HUES6 (cell line): ENCODE measurements at regions not wholly inside any gene's neighbourhood (a gene's known extent, or its start where the extent isn't known, plus 50 kb on each side); places are given as distances from the start of the nearest gene placed in this dataset.

Experiments
- H3K27ac ChIP-seq: 2 replicates; pipeline ENCODE4 v1.7.0; 2013; ENCODE audit warnings: low read depth, mild to moderate bottlenecking, low read length, inconsistent platforms
- H3K27me3 ChIP-seq: 2 replicates; pipeline ENCODE4 v1.6.1; 2013; ENCODE audit warnings: low read length; ENCODE audit not compliant: control insufficient read depth, insufficient read depth
- H3K36me3 ChIP-seq: 2 replicates; pipeline ENCODE4 v1.6.1; 2013; ENCODE audit warnings: low read length; ENCODE audit not compliant: control insufficient read depth, insufficient read depth
- H3K4me1 ChIP-seq: 2 replicates; pipeline ENCODE4 v1.6.1; 2013; ENCODE audit warnings: low read length; ENCODE audit not compliant: control insufficient read depth, insufficient read depth
- H3K4me3 ChIP-seq: 2 replicates; pipeline ENCODE4 v1.5.1; 2013; ENCODE audit warnings: low read depth, low read length
- H3K9ac ChIP-seq: one replicate; pipeline ENCODE4 v1.6.1; 2013; ENCODE audit warnings: mild to moderate bottlenecking, low read length
- H3K9me3 ChIP-seq: 2 replicates; pipeline ENCODE4 v1.6.1; 2013; ENCODE audit warnings: low read depth, low read length; ENCODE audit not compliant: control insufficient read depth, insufficient read depth

DNA sequence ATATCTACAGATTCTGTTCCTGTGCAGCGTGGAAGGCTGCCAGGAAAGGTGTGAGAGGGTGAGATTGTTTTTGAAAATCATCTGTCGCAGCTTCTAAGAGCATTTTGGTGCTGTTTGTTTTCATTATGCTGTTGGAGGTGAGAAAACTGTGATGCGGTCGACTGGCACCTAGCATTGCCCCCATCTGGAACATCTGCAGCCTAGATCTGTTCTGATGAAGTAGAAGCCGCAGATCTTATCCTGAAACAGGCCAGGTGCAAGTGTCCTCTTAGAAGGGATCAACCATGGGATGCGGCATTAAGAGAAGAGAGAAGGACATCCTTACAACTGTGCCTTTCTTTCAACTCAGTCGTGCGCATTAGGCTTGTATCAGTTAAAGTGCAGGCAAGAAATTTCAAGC lies 167.3 kb downstream of the CDH26 start:
- Histone ChIP-seq H3K36me3 (no peaks in the 10 kb centered on the region), H3K9ac (no peak overlapping the region), H3K27me3 (peaks cover 10% of the 10 kb centered on the region), H3K27ac (no peak overlapping the region), H3K4me3 (no peak overlapping the region), H3K4me1 (no peaks in the 10 kb centered on the region), H3K9me3 (no peaks in the 10 kb centered on the region)

DNA sequence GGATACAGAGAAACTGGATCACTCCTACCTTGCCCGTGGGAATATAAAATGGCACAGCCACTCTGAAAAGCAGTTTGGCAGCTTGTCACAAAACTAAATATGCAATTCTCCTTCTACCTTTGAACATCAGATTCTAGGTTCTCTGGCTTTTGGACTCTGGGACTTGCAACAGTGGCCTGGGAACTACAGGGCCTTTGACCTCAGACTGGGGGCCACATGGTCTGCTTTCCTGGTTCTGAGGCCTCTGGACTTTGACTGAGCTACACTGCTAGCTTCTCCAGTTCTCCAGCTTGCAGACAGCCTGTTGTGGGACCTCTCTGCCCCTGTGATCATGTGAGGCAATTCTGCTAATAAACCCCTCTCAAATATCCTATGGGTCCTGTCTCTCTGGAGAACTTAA lies 168.8 kb downstream of the CDH26 start:
- Histone ChIP-seq H3K9ac (no peak overlapping the region), H3K27ac (no peak overlapping the region), H3K9me3 (no peaks in the 10 kb centered on the region), H3K27me3 (peaks cover 3% of the 10 kb centered on the region), H3K36me3 (no peaks in the 10 kb centered on the region), H3K4me3 (no peak overlapping the region), H3K4me1 (no peaks in the 10 kb centered on the region)

- no peaks in the 10 kb centered on the region for H3K36me3 ChIP-seq
Observed at GRCh38 chr20:60131375-60131774, 173.2 kb downstream of the CDH26 start.

DNA sequence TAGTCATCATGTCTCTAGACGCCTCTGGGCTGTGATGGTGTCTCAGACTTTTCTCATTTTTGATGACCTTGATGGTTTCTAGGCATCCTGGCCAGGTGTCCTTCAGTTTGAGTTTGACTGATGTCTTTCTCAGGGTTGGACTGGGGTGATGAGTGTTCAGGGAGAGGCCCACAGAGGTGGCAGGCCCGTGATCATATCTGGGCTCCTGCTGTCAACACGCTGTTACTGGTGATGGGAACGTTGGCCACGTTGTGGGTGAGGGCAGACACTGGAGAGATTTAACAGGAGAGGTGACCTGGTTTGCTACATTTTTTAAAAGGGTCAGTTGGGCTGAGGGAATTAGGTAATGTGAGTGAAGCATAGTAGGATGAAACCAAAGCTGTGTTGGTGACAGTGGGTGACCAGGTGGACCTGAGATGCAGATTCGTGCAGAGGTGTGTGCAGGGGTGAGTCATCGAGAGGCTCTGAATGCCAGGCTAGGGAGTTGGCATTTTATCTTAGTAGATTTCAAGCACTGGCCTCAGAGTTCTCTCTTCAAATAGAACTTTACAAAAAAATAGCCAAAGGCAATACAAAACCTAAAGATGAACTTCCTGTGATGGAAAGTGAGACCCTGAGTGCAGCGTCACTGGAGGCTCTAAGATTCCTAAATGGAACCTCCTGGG lies 174.1 kb downstream of the CDH26 start:
- Histone ChIP-seq H3K4me3 (no peak overlapping the region), H3K9me3 (no peaks in the 10 kb centered on the region), H3K27me3 (no peaks in the 10 kb centered on the region), H3K27ac (no peak overlapping the region), H3K4me1 (no peaks in the 10 kb centered on the region), H3K36me3 (no peaks in the 10 kb centered on the region), H3K9ac (no peak overlapping the region)

More at GRCh38 chr20:60131375-60131774, 173.2 kb downstream of the CDH26 start:
- Histone ChIP-seq H3K27ac (no peak overlapping the region), H3K4me3 (no peak overlapping the region), H3K27me3 (no peaks in the 10 kb centered on the region), H3K4me1 (no peaks in the 10 kb centered on the region), H3K9ac (no peak overlapping the region), H3K9me3 (no peaks in the 10 kb centered on the region)

DNA sequence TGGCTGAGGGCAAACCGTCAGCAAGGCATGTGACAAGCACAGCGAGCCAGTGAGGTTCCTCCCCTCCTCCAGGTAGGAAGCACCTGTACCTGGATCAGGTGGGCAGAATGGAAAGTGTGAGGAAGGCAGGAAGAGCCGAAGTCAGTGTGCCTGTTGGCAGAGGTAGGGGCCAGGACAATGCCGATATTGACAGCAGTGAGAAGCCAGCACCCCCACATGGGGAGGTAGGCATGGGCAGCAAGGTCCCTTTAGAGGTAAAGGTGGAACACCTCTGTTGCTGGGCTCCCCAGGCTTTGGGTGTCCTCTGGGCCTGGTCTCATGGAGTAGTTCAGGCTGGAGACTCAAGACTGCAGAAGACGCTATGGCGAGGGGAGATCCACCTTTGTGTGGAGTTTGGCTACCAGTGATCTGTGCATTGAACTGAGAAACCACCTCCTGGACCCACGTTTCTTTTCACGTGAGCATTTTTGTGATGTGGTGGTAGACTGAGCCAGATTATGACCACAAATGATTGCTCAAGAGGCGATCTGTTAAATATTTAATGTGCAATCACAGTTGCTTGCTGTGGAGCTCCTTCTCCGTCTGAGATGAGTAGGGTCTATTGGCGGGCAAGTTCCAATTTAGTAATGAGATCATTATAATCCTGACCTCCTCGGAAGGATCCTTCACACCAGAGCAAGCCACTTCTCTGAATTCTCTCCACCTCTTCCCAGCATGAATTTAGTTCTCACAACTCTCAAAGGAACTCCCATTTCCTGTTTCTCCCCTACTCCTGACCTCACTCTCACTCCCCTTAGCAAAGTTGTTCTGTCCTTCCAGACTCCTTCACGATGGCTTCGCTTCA lies 174.8 kb downstream of the CDH26 start:
- Histone ChIP-seq H3K27me3 (no peaks in the 10 kb centered on the region), H3K9ac (no peak overlapping the region), H3K4me1 (no peaks in the 10 kb centered on the region), H3K9me3 (no peaks in the 10 kb centered on the region), H3K27ac (no peak overlapping the region), H3K36me3 (no peaks in the 10 kb centered on the region), H3K4me3 (no peak overlapping the region)

DNA sequence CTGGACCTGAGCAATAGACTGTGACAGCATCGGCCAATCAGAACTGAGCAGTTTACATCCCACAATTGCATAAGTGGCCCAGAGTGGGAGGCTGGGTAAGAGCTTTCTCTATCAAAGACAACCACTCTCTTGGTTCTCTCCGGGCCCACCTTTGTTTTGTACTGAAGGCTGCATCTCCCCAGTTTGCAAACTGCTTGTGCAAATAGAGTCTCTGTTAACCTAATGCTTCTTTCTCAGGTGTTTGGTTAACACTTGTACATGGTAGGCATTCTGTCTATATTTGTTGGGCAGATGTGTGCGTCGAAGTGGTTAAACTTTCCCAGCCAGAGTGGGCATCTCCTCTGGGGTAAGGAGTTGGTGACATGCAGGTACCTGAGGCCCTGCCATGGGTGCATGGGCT lies 177.1 kb downstream of the CDH26 start:
- Histone ChIP-seq H3K9me3 (no peaks in the 10 kb centered on the region), H3K4me1 (no peaks in the 10 kb centered on the region), H3K9ac (no peak overlapping the region), H3K27me3 (no peaks in the 10 kb centered on the region), H3K4me3 (no peak overlapping the region), H3K36me3 (no peaks in the 10 kb centered on the region), H3K27ac (no peak overlapping the region)

- no peak overlapping the region for H3K27ac ChIP-seq
Observed at GRCh38 chr20:60136645-60137401, 178.6 kb downstream of the CDH26 start.

GRCh38 chr20:60137657-60138245 lies 179.5 kb downstream of the CDH26 start:
- Histone ChIP-seq H3K27ac (no peak overlapping the region), H3K4me3 (no peak overlapping the region), H3K27me3 (no peaks in the 10 kb centered on the region), H3K9me3 (no peaks in the 10 kb centered on the region), H3K36me3 (no peaks in the 10 kb centered on the region), H3K9ac (no peak overlapping the region), H3K4me1 (no peaks in the 10 kb centered on the region)

More at GRCh38 chr20:60136645-60137401, 178.6 kb downstream of the CDH26 start:
- Histone ChIP-seq H3K27me3 (no peaks in the 10 kb centered on the region), H3K9ac (no peak overlapping the region), H3K4me3 (no peak overlapping the region), H3K36me3 (no peaks in the 10 kb centered on the region), H3K4me1 (no peaks in the 10 kb centered on the region), H3K9me3 (no peaks in the 10 kb centered on the region)

DNA sequence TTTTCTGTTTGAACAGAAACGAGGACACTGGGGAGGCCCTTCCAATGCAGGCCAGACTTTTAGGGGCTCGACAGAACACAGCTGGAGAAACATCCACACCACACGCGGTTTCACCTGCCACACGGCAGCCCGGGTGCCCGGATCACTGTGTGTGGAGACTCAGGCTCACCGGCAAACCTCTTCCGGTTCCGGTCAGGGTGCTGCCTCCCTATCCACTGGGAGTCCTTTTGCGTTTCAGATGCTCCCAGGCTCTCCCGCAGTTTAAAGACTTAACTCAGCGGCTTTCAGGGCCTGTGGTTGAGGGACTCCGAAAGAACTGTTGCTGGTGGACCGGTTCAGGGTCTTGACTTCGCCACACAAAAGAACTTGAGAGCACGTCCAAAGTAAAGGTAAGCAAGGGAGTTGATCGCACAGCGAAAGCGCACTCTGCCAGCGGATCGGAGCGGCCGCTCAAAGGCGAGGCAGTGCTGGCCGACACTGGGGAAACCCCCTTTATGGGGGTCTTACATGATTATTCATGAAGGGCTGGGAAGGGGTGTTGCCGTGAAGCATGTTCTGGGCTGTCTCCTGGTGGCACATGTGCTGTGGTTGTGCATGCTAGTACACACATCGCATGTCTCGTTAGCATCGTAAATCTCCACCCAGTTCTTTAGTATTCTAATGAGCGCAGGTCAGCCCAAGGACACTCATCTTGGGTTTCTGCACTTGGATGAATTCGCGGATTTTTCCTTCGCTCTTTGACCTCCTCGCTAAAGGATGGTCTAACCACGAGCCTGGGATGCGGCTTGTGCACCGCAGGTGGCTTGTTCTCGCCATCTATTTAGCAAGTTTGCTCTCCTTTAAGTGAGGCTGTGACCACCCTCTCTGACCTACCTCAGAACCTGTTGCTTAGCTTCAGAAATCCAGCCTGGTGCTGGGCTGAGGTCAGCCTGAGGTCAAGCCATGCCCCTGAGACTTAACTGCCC lies 180.3 kb downstream of the CDH26 start:
- H3K4me1 ChIP-seq: no peaks in the 10 kb centered on the region
- no peak overlapping the region for H3K4me3 ChIP-seq
- H3K9me3 ChIP-seq: no peaks in the 10 kb centered on the region
- H3K27ac ChIP-seq: no peak overlapping the region
- no peaks in the 10 kb centered on the region for H3K36me3 ChIP-seq
- no peaks in the 10 kb centered on the region for H3K27me3 ChIP-seq
- H3K9ac ChIP-seq: no peak overlapping the region
